Neutrophil (primary cell): ENCODE measurements at regions not wholly inside any gene's neighbourhood (a gene's known extent, or its start where the extent isn't known, plus 50 kb on each side); places are given as distances from the start of the nearest gene placed in this dataset.

Experiments
- H3K27ac ChIP-seq: fragments of 200-600 bp; sonication (generic); 2 replicates; pipeline ENCODE4 v1.5.1; 2016; ENCODE audit warnings: mild to moderate bottlenecking, moderate library complexity
- H3K27me3 ChIP-seq: fragments of 200-600 bp; sonication (generic); 2 replicates; pipeline ENCODE4 v1.6.0; 2016; ENCODE audit warnings: mild to moderate bottlenecking
- H3K36me3 ChIP-seq: fragments of 200-600 bp; sonication (generic); 2 replicates; pipeline ENCODE4 v1.5.1; 2017
- H3K4me1 ChIP-seq, 2 experiments: fragments of 200-600 bp in 1 of 2; sonication (generic) in 1 of 2; 1 replicate in 1 of 2; 2 replicates in 1 of 2; pipeline versions ENCODE4 v1.5.1 to v1.6.1; 2013 to 2016; ENCODE audit warnings: low read depth in 1 of 2, low read length in 1 of 2, mild to moderate bottlenecking in 1 of 2, moderate library complexity in 1 of 2; ENCODE audit not compliant: control insufficient read depth in 1 of 2, insufficient read depth in 1 of 2
- H3K4me3 ChIP-seq, 2 experiments: fragments of 200-600 bp in 1 of 2; sonication (generic) in 1 of 2; 1 replicate in 1 of 2; 2 replicates in 1 of 2; pipeline ENCODE4 v1.5.1; 2013 to 2016; ENCODE audit warnings: low read depth in 1 of 2, low read length in 1 of 2, mild to moderate bottlenecking in 1 of 2, moderate library complexity in 1 of 2
- H3K9me3 ChIP-seq: fragments of 200-600 bp; sonication (generic); 2 replicates; pipeline ENCODE4 v1.5.1; 2016
- TF ChIP-seq, protein P1 (sequence below): fragments of 200-600 bp; sonication (generic); IDR thresholded peaks from 2 replicates; pipeline ENCODE4 v1.5.1; 2016; ENCODE audit warnings: antibody characterized with exemption

DNA sequence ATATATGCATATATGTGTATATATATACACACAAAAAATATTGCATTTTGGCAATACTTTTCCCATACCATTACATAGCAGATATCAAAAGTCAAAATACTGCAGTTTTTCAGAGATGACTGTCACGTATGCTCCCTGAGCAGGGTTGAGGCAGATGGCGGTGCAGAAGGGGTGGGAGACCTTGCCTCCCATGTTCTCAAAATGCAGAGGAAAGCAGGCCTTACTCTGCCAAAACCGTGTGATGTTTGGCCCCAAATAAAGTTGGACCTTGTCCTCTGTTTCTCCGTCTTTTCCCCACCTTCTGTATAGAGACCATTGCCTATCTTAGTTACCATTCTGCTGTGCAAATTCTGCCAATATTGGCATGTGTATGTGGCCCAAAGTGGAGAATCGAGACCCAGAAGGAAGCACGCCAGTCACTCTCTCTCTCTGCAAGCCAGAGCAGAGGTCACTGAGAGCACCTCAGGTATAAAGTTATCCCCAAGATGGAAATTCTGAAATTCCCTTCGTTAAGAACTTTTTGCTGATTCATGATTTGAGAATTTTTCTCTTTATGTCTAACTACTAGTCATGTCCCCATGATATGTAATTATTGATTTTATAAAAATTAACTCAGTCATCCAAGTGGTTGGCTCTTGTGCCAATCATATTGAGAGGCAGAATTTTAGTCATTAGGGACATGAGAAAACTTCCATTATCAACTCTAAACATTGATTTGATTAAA is 898.8 kb downstream of the EPHA4 start:
- no peaks in the 10 kb centered on the region for H3K36me3 ChIP-seq
- H3K4me3 ChIP-seq, result no peak overlapping the region
- H3K27me3 ChIP-seq, result no peaks in the 10 kb centered on the region
- H3K27ac ChIP-seq, result no peak overlapping the region
- TF ChIP-seq, protein P1, sequence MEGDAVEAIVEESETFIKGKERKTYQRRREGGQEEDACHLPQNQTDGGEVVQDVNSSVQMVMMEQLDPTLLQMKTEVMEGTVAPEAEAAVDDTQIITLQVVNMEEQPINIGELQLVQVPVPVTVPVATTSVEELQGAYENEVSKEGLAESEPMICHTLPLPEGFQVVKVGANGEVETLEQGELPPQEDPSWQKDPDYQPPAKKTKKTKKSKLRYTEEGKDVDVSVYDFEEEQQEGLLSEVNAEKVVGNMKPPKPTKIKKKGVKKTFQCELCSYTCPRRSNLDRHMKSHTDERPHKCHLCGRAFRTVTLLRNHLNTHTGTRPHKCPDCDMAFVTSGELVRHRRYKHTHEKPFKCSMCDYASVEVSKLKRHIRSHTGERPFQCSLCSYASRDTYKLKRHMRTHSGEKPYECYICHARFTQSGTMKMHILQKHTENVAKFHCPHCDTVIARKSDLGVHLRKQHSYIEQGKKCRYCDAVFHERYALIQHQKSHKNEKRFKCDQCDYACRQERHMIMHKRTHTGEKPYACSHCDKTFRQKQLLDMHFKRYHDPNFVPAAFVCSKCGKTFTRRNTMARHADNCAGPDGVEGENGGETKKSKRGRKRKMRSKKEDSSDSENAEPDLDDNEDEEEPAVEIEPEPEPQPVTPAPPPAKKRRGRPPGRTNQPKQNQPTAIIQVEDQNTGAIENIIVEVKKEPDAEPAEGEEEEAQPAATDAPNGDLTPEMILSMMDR, result no peak
- H3K9me3 ChIP-seq, result no peaks in the 10 kb centered on the region
- no peaks in the 10 kb centered on the region for H3K4me1 ChIP-seq

DNA sequence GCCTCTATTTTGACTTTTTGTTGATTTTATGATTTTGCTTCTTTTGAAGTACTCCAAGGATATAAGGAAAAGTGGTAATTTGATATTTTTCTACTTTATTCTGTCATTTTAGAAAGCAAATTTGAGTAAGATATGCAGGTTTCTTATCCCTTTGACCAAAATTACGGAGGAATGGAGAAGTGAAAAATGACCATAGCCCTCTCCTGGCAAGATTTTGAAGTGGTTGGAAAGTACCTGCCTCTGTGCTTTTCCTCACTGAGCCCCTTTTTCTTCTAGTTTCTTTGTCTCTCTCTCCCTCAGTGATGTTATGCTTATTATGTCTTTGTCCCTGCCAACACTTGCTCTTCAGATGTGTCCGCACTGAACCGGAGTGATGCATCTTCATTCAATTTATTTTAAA is 898.1 kb downstream of the EPHA4 start:
- Histone ChIP-seq H3K27ac (no peak overlapping the region), H3K4me3 (no peak overlapping the region), H3K4me1 (no peaks in the 10 kb centered on the region), H3K27me3 (no peaks in the 10 kb centered on the region), H3K9me3 (no peaks in the 10 kb centered on the region), H3K36me3 (no peaks in the 10 kb centered on the region)
- TF ChIP-seq, protein P1, result no peak

DNA sequence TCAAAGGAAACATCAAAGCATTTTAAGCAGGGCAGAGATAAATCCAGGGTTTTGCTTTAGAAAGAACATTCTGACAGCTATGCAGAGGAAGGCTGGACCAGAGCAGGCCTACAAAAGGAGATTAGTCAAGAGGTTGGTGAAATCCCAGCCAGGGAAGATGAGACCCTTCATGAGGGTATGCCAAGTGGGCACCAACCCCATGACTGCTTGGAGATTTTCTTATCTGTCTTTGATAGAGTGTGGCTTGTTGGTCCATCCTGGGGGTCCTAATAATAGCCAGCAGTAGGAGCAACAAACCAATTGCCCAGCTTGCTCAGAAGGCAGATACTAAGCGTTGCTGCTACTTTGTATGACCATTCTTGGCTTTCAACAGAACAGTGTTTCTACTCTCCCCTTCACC is 895.4 kb downstream of the EPHA4 start:
- TF ChIP-seq, protein P1, result no peak
- Histone ChIP-seq H3K27me3 (no peaks in the 10 kb centered on the region), H3K9me3 (no peaks in the 10 kb centered on the region), H3K4me3 (no peak overlapping the region), H3K4me1 (no peaks in the 10 kb centered on the region), H3K36me3 (no peaks in the 10 kb centered on the region), H3K27ac (no peak overlapping the region)

DNA sequence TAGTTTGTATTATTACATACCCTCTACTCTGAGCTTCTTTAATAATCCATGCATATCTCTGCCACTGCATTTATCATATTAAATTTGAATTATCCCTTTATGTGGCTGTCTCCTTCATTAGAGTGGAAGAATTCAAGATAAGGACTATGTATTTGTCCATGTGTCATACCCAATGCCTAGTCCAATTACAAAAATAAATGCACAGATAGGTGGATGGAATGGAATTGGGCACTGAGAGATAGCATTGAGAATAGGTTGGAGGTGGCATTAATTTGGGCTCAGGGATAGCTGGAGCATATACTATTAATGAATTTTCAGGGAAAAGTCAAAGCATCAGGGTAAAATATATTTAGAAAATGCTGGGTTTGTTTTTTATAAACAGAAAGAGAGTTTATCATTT is 893.2 kb downstream of the EPHA4 start:
- H3K27ac ChIP-seq, result no peak overlapping the region
- no peaks in the 10 kb centered on the region for H3K36me3 ChIP-seq
- TF ChIP-seq, protein P1, result no peak
- no peaks in the 10 kb centered on the region for H3K27me3 ChIP-seq
- H3K4me3 ChIP-seq, result no peak overlapping the region
- no peaks in the 10 kb centered on the region for H3K4me1 ChIP-seq
- H3K9me3 ChIP-seq, result no peaks in the 10 kb centered on the region

DNA sequence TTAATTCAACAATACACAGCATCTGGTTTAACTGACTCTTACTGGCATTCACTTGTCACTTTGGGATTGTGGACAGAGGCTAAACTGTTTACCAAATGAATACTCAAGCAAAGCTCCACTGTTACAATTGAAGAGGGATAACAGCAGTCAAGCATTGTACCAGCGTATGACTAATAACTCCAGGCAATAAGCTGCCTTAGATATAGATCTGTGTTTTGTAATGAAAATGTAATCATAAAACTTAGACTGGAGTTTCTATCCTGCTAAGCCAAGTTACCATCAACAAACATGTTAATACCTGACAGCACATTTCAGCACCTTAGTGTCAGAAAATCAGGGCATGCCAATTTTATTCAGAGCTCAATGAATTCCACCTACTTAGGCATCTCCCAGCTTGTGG is 889.5 kb downstream of the EPHA4 start:
- Histone ChIP-seq H3K27ac (no peak overlapping the region), H3K36me3 (no peaks in the 10 kb centered on the region)
- TF ChIP-seq, protein P1, result no peak

DNA sequence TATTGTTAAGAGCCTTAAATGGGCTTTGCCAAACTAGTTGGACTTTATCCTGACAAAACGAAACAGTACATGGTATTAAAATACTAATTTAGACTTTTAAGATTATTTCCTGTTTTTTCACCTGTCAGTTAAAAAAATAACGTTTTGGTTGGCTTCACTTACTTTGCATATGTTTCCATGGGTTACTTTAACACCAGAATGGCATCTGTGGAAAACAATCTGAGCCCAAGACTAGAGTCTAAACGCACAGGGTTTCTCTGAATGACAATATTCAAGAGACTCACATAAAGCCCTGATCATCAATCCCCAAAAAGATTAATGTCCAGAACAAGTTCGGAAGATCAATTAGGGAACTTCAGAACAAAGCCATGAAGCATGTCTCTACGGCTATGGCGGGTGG is 888.0 kb downstream of the EPHA4 start:
- Histone ChIP-seq H3K4me3 (no peak overlapping the region), H3K36me3 (no peaks in the 10 kb centered on the region), H3K9me3 (no peaks in the 10 kb centered on the region), H3K4me1 (no peaks in the 10 kb centered on the region), H3K27me3 (no peaks in the 10 kb centered on the region), H3K27ac (no peak overlapping the region)
- TF ChIP-seq, protein P1, result no peak

More for the DNA sequence above, 889.5 kb downstream of the EPHA4 start:
- no peak overlapping the region for H3K4me3 ChIP-seq
- H3K4me1 ChIP-seq, result no peaks in the 10 kb centered on the region
- no peaks in the 10 kb centered on the region for H3K27me3 ChIP-seq
- no peaks in the 10 kb centered on the region for H3K9me3 ChIP-seq
